CD4-positive, alpha-beta T cell treated with Interleukin-1 beta for 1 hour (primary cell): ENCODE measurements at regions not wholly inside any gene's neighbourhood (a gene's known extent, or its start where the extent isn't known, plus 50 kb on each side); places are given as distances from the start of the nearest gene placed in this dataset.
"Not testable (repeated sequence)": the region's sequence is repeated elsewhere in the genome, so short reads cannot be mapped to it uniquely, and the experiment has no call there.

Source experiments
- DNase-seq, 2 donors: peaks; one replicate each; pipeline ENCODE4 v3.0.0-alpha.2; 2020 to 2022

DNA sequence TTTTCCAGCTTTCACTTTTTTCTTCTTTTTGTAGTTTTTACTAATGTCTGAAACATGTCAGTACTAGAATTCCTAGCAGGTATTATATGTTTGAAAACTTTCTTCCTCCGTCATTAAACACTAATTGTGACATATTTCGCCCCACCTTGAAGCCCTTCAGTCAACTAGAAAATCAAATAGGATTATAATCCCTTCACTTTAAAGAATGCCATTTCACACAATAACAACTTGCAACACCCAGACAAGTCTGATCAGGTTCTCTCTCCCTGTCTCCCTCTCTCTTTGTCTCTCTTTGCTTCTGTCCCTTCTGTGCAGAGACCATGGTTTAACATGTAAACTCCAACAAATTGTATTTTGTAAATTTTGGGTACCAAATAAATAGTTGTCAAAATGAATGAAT is 373.5 kb downstream of the SEMA3D start:
- no peak for DNase-seq

GRCh38 chr7:84812021-84812420 is 374.8 kb downstream of the SEMA3D start:
- DNase-seq = no peak

DNA sequence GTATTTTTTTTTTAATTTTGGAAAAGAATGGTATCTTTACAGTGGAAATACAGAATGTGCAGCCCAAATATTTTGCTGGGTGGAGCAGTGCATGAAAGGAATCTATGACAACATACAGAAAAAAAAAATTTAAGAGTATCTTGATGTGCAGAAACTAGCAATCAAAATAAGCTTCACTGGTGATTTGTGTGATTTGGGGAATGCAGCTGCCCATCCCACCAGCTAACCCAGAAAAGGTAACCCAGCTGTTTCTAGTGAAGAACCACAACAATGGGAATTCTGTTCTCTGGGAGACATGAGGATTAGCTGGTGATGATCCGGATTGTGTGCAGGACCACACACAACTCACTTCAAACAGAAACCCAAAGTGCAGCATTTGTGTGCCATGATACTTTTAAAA is 375.5 kb downstream of the SEMA3D start:
- DNase-seq = no peak

DNA sequence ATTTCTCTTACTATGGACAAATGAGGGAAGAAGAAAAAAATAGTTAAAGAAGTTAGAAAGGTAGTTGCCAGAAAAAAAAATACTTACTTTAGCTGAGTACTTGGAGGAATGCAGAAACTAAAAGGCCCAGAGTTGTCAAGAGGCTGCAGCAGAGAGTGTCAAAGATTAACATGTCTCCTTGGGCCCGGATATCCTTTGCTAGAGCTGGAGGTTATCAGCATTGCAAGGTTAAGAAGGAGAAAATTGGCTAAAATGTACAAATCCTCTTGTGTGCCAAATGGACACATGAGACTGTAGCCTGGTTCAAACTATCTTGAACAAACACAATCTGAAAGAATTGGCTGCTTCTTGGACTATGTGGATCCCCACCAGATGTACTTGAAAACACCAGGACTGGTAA is 377.0 kb downstream of the SEMA3D start:
- DNase-seq = no peak

GRCh38 chr7:84803979-84804378 is 382.9 kb downstream of the SEMA3D start:
- DNase-seq = no peak

GRCh38 chr7:84801396-84801795 is 385.5 kb downstream of the SEMA3D start:
- DNase-seq = no peak

- DNase-seq = no peak
Observed at GRCh38 chr7:84800846-84801245, 386.0 kb downstream of the SEMA3D start.

- no peak for DNase-seq
Observed at GRCh38 chr7:84799106-84799505, 387.8 kb downstream of the SEMA3D start.

DNA sequence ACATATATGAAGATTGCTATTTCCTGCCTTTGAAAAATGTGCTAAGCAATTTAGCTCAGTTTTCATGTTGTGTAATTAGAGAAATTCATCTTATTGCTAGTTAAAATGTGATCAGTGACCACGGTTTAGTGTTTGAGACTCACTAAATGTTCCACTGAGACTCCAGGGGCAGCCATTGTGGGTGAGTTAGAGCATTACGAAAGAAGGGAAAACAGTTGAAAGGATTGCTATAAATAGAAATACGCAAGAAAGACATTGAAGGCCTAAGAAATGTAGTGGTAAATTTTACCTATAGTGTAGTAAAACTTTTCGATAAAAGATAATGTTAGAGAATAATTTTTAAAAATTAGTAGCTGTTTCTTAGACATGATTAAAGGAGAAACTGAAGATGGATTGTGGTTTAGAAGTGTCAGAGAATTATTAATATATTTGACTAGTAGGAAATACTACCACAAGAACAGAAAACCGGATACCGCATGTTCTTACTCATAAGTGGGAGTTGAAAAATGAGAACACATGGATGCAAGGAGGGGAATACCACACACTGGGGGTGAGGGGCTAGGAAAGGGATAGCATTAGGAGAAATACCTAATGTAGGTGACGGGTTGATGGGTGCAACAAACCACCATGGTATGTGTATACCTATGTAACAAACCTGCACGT is 394.5 kb downstream of the SEMA3D start:
- DNase-seq = no peak

DNA sequence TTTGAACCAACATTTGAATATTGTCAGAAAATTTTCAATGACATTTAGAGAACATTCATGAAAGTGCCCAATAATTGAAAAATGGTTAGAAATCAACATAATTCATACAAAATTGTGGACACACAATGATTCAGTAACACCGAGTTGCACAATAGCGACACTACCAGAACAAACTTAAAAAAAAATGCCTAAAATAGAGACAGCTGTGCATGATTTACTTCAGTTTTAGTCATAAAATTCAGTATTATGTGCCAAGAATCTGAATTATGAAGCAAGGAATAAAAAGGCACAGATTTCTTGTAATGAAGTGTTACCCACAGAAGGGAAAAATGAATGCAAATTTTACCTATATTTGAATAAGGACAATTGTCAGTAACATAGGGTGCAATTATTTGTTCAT is 396.0 kb downstream of the SEMA3D start:
- DNase-seq = no peak

DNA sequence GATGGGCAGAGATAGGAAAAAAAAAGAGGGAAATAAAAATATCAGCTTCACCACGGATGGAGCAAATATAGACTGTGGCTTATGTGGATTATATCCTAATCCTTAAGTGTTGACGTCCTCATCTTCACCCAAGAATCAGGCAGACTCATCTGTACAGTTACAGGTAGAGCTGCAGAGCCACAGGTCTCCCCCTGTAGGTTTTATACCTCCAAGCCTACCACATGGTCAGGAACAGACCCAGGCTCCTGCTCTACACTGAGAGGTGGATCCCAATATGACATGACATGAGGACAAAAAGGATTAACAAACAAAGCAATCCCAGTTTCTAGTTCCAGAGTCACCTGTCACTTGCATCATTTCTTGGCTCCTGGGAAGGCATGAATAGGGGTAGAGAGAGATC is 400.8 kb downstream of the SEMA3D start:
- no peak for DNase-seq

DNA sequence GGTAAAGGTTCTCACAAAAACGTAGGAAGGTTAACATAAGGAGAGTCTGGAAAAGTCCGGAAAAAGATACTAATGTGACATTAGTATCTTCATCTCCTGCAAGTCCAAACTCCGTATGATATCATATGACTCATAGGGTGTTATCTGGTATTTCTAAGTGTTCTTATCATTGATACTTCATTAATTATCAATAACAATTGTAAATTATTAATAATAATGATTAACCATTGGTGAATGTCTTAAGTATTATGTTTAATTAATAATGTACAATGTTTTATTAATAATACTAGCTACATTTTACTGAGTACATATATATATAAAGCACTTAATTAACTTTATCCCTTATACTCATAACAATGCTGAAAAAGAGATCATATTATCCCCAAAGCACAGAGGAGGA is 402.4 kb downstream of the SEMA3D start:
- DNase-seq = no peak

GRCh38 chr7:84783141-84783778 is 403.6 kb downstream of the SEMA3D start:
- no peak for DNase-seq

GRCh38 chr7:84781838-84782237 is 405.0 kb downstream of the SEMA3D start:
- no peak for DNase-seq

DNA sequence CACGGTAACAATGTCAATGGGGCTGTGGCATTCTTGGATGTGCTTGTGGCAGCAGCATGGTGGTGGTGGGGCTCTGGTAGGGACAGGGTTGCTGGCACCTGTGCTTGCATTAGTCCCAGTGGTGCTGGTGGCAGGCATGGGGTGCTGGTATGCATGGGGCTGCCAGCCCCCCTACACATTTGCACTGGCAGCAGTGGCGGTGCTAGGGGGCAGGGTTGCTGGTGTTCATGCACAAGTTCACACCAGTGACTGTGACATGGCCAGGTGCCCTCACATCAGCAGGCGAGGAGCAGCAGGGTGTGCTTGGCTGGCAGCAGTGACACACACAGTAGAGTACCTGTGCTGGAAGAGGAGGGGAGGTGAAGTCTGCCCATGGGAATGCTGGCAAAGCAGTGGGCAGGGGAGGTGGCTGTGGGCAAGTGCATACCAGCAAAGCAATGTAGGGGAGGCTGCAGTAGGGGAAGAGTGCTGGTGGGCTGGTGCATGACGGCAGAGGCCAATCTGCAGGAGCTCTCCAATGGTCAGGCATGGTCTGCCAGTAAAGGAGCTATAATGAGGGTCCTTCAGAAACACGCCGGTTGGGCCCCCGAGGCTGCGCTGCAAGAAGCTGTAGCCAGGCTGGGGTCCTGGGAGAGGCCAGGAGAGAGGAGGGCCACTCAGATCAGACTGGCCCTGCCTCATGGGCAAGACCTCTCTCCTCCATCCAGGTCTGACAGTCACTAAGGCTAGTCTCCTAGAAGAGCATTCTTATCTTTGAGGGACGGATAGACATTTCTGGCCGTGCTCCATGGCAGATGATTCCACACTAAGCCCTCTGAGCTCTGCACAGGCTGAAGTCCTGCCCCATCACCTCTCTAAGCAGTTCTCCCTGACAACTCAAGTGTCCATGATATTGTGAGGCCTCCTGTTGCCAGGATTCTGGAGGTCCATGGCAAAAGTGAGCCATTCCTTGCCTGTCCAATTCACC is 406.4 kb downstream of the SEMA3D start:
- no peak for DNase-seq

- DNase-seq = no peak
Observed at GRCh38 chr7:84757761-84758160, 429.1 kb downstream of the SEMA3D start.

DNA sequence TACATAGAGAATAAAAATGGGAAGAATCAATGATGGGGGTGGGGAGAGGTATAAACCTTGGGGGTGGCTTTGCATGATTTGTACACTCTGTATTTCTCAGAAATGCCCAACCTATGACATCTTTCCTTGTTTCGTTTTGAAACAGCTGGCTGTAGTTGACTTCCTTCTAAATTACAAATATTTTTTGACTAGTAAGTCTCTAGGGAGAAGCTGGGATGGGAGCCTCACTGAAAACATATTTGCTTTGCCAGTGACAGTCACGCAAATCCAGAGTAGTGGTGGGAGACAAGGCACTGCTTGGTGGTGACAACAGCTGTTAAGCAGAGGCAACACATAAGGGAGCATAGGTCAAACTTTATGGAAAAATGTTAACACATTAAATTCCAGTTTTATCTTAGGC is 440.5 kb downstream of the SEMA3D start:
- no peak for DNase-seq

DNA sequence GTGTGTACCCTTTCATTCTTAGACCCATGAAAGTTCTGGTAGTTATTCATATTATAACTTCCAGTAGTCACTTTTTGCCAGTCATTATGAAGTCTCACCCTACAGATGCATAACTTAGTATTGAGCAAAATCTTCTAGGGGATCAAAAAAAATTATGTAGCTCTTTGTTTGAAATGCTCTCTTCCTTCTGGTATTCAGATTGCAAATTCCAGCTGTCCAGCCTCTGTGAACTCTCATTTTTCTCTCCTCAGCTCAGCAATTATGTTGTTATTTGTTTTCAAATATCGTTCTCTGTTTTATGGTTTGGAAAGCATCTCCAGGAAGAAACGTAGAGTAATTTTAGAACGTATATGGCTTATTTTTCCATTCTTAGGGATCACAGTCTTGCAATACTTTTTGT is 442.5 kb downstream of the SEMA3D start:
- no peak for DNase-seq

DNA sequence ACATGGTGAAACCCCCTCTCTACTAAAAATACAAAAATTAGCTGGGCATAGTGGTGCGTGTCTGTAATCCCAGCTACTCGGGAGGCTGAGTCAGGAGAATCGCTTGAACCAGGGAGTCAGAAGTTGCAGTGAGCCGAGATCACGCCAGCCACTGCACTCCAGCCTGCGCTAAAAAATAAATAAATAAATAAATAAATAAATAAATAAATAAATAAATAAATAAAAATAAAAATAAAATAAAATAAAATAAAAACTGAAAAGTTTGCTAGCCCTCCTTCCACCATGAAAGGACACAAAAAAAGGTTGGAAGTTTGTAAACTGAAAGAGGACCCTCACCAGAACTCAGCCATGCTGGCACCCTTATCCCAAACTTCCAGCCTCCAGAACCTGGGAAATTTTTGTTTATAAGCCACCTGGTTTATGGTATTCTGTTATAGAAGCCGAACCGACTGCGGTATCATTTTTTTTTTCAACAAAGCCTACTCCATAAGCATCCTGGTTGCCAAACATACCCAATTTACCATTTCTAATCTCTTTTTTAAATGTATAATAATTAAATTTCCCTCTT is 448.2 kb downstream of the SEMA3D start:
- no peak for DNase-seq

- DNase-seq = no peak
Observed at GRCh38 chr7:84735677-84736076, 451.2 kb downstream of the SEMA3D start.

- no peak for DNase-seq
Observed at GRCh38 chr7:84735011-84735410, 451.8 kb downstream of the SEMA3D start.

- not testable (repeated sequence) for DNase-seq
Observed at GRCh38 chr7:84733976-84734375, 452.9 kb downstream of the SEMA3D start.

GRCh38 chr7:84730864-84731263 is 456.0 kb downstream of the SEMA3D start:
- DNase-seq = not testable (repeated sequence)
